ENCODE measurements at regions not wholly inside any gene's neighbourhood (a gene's known extent, or its start where the extent isn't known, plus 50 kb on each side); places are given as distances from the start of the nearest gene placed in this dataset.

- Mint-ChIP-seq H3K4me3 (no peak overlapping the region), H3K36me3 (ENCODE audit: low read depth) (no peaks in the 10 kb centered on the region), H3K27ac (no peak overlapping the region), H3K9me3 (no peaks in the 10 kb centered on the region), H3K27me3 (peaks cover 34% of the 10 kb centered on the region), H3K4me1 (ENCODE audit: low read depth) (no peaks in the 10 kb centered on the region)
- no peak for DNase-seq
These were observed 136.8 kb upstream of the WNT4 start for GRCh38 chr1:22279735-22280134.

GRCh38 chr1:22280526-22280925 lies 137.6 kb upstream of the WNT4 start:
- H3K4me3 Mint-ChIP-seq: no peak overlapping the region
- no peak for DNase-seq
- H3K4me1 Mint-ChIP-seq (ENCODE audit: low read depth): no peaks in the 10 kb centered on the region
- H3K27me3 Mint-ChIP-seq: peaks cover 34% of the 10 kb centered on the region
- H3K9me3 Mint-ChIP-seq: no peaks in the 10 kb centered on the region
- H3K36me3 Mint-ChIP-seq (ENCODE audit: low read depth): no peaks in the 10 kb centered on the region
- H3K27ac Mint-ChIP-seq: no peak overlapping the region

- no peak overlapping the region for H3K27ac Mint-ChIP-seq
- no peak overlapping the region for H3K4me3 Mint-ChIP-seq
- H3K36me3 Mint-ChIP-seq (ENCODE audit: low read depth): no peaks in the 10 kb centered on the region
- peaks cover 26% of the 10 kb centered on the region for H3K27me3 Mint-ChIP-seq
- H3K4me1 Mint-ChIP-seq (ENCODE audit: low read depth): no peaks in the 10 kb centered on the region
- DNase-seq: no peak
- no peaks in the 10 kb centered on the region for H3K9me3 Mint-ChIP-seq
These were observed 138.8 kb upstream of the WNT4 start for GRCh38 chr1:22281521-22282363.

GRCh38 chr1:22282364-22282995 lies 139.6 kb upstream of the WNT4 start:
- Mint-ChIP-seq H3K4me1 (ENCODE audit: low read depth) (no peaks in the 10 kb centered on the region), H3K4me3 (no peak overlapping the region), H3K27ac (no peak overlapping the region), H3K36me3 (ENCODE audit: low read depth) (no peaks in the 10 kb centered on the region), H3K27me3 (peaks cover 19% of the 10 kb centered on the region), H3K9me3 (no peaks in the 10 kb centered on the region)
- no peak for DNase-seq

- no peak overlapping the region for H3K4me3 Mint-ChIP-seq
- no peaks in the 10 kb centered on the region for H3K36me3 Mint-ChIP-seq (ENCODE audit: low read depth)
- H3K27ac Mint-ChIP-seq: no peak overlapping the region
- H3K27me3 Mint-ChIP-seq: peaks cover 14% of the 10 kb centered on the region
- no peak for DNase-seq
- H3K4me1 Mint-ChIP-seq (ENCODE audit: low read depth): no peaks in the 10 kb centered on the region
- H3K9me3 Mint-ChIP-seq: no peaks in the 10 kb centered on the region
These were observed 140.7 kb upstream of the WNT4 start for GRCh38 chr1:22283596-22283995.

- Mint-ChIP-seq H3K9me3 (no peaks in the 10 kb centered on the region), H3K27ac (no peak overlapping the region), H3K4me3 (no peak overlapping the region), H3K4me1 (ENCODE audit: low read depth) (no peaks in the 10 kb centered on the region), H3K27me3 (peaks cover 11% of the 10 kb centered on the region), H3K36me3 (ENCODE audit: low read depth) (no peaks in the 10 kb centered on the region)
- DNase-seq: no peak
These were observed 141.3 kb upstream of the WNT4 start for GRCh38 chr1:22284236-22284635.

- H3K36me3 Mint-ChIP-seq (ENCODE audit: low read depth): no peaks in the 10 kb centered on the region
- H3K4me1 Mint-ChIP-seq (ENCODE audit: low read depth): no peaks in the 10 kb centered on the region
- H3K27ac Mint-ChIP-seq: no peak overlapping the region
- no peaks in the 10 kb centered on the region for H3K9me3 Mint-ChIP-seq
- DNase-seq: no peak
- H3K4me3 Mint-ChIP-seq: no peak overlapping the region
- H3K27me3 Mint-ChIP-seq: peaks cover 11% of the 10 kb centered on the region
These were observed 142.1 kb upstream of the WNT4 start for GRCh38 chr1:22284906-22285548.

- no peak overlapping the region for H3K4me3 Mint-ChIP-seq
- no peaks in the 10 kb centered on the region for H3K36me3 Mint-ChIP-seq (ENCODE audit: low read depth)
- H3K27ac Mint-ChIP-seq: no peak overlapping the region
- peaks cover 8% of the 10 kb centered on the region for H3K27me3 Mint-ChIP-seq
- no peak for DNase-seq
- H3K4me1 Mint-ChIP-seq (ENCODE audit: low read depth): no peaks in the 10 kb centered on the region
- H3K9me3 Mint-ChIP-seq: no peaks in the 10 kb centered on the region
These were observed 142.9 kb upstream of the WNT4 start for GRCh38 chr1:22285549-22286396.

- H3K36me3 Mint-ChIP-seq (ENCODE audit: low read depth): no peaks in the 10 kb centered on the region
These were observed 143.6 kb upstream of the WNT4 start for GRCh38 chr1:22286491-22286890.

GRCh38 chr1:22287273-22287672 lies 144.4 kb upstream of the WNT4 start:
- Mint-ChIP-seq H3K27me3 (peaks cover 7% of the 10 kb centered on the region), H3K36me3 (ENCODE audit: low read depth) (no peaks in the 10 kb centered on the region), H3K27ac (no peak overlapping the region), H3K4me3 (no peak overlapping the region), H3K4me1 (ENCODE audit: low read depth) (no peaks in the 10 kb centered on the region), H3K9me3 (no peaks in the 10 kb centered on the region)
- DNase-seq: no peak

More at GRCh38 chr1:22286491-22286890, 143.6 kb upstream of the WNT4 start:
- no peaks in the 10 kb centered on the region for H3K9me3 Mint-ChIP-seq
- no peak for DNase-seq
- H3K4me3 Mint-ChIP-seq: no peak overlapping the region
- H3K4me1 Mint-ChIP-seq (ENCODE audit: low read depth): no peaks in the 10 kb centered on the region
- no peak overlapping the region for H3K27ac Mint-ChIP-seq
- H3K27me3 Mint-ChIP-seq: peaks cover 8% of the 10 kb centered on the region

GRCh38 chr1:22287946-22288520 lies 145.1 kb upstream of the WNT4 start:
- no peak for DNase-seq
- Mint-ChIP-seq H3K9me3 (no peaks in the 10 kb centered on the region), H3K4me1 (ENCODE audit: low read depth) (no peaks in the 10 kb centered on the region), H3K27me3 (peaks cover 7% of the 10 kb centered on the region), H3K36me3 (ENCODE audit: low read depth) (no peaks in the 10 kb centered on the region), H3K4me3 (no peak overlapping the region), H3K27ac (no peak overlapping the region)

- Mint-ChIP-seq H3K36me3 (ENCODE audit: low read depth) (no peaks in the 10 kb centered on the region), H3K4me3 (no peak overlapping the region), H3K4me1 (ENCODE audit: low read depth) (no peaks in the 10 kb centered on the region), H3K27me3 (peaks cover 9% of the 10 kb centered on the region), H3K27ac (no peak overlapping the region), H3K9me3 (no peaks in the 10 kb centered on the region)
- DNase-seq: no peak
These were observed 145.8 kb upstream of the WNT4 start for GRCh38 chr1:22288593-22289241.

GRCh38 chr1:22289307-22289995 lies 146.6 kb upstream of the WNT4 start:
- Mint-ChIP-seq H3K4me1 (ENCODE audit: low read depth) (no peaks in the 10 kb centered on the region), H3K9me3 (no peaks in the 10 kb centered on the region), H3K4me3 (no peak overlapping the region), H3K27me3 (peaks cover 14% of the 10 kb centered on the region), H3K27ac (no peak overlapping the region), H3K36me3 (ENCODE audit: low read depth) (no peaks in the 10 kb centered on the region)
- DNase-seq: no peak
